ENCODE measurements at regions not wholly inside any gene's neighbourhood (a gene's known extent, or its start where the extent isn't known, plus 50 kb on each side); places are given as distances from the start of the nearest gene placed in this dataset.

- Histone ChIP-seq H3K9me3 (ENCODE audit: low read length) (no peaks in the 10 kb centered on the region), H2AFZ (ENCODE audit: low read length) (no peak overlapping the region), H3K9ac (ENCODE audit: low read length) (no peak overlapping the region), H3K4me3 (ENCODE audit: low read length) (no peak overlapping the region), H3K27ac (ENCODE audit: low read length) (no peak overlapping the region), H3K27me3 (ENCODE audit: low read length) (no peaks in the 10 kb centered on the region), H3K9me2 (replicated peaks; ENCODE audit: insufficient read depth, low read length) (no peaks in the 10 kb centered on the region), H3K79me2 (ENCODE audit: low read length) (no peaks in the 10 kb centered on the region), H3K4me2 (ENCODE audit: low read depth, low read length, poor library complexity, severe bottlenecking) (no peak overlapping the region), H3K36me3 (ENCODE audit: insufficient read depth, low read length) (no peaks in the 10 kb centered on the region), H3K4me1 (ENCODE audit: low read length) (no peaks in the 10 kb centered on the region), H4K20me1 (ENCODE audit: insufficient read depth, low read depth, low read length) (no peaks in the 10 kb centered on the region)
- no peak for DNase-seq
These were observed 246.5 kb upstream of the TMTC4 start for GRCh38 chr13:100921139-100921538.

- Histone ChIP-seq H3K9me3 (ENCODE audit: low read length) (no peaks in the 10 kb centered on the region), H3K36me3 (ENCODE audit: insufficient read depth, low read length) (no peaks in the 10 kb centered on the region), H3K4me1 (ENCODE audit: low read length) (no peaks in the 10 kb centered on the region), H3K4me2 (ENCODE audit: low read depth, low read length, poor library complexity, severe bottlenecking) (no peak overlapping the region), H3K79me2 (ENCODE audit: low read length) (no peaks in the 10 kb centered on the region), H3K27ac (ENCODE audit: low read length) (no peak overlapping the region), H3K27me3 (ENCODE audit: low read length) (no peaks in the 10 kb centered on the region), H2AFZ (ENCODE audit: low read length) (no peak overlapping the region), H3K9me2 (replicated peaks; ENCODE audit: insufficient read depth, low read length) (no peaks in the 10 kb centered on the region), H3K9ac (ENCODE audit: low read length) (no peak overlapping the region), H4K20me1 (ENCODE audit: insufficient read depth, low read depth, low read length) (no peaks in the 10 kb centered on the region), H3K4me3 (ENCODE audit: low read length) (no peak overlapping the region)
- no peak for DNase-seq
These were observed 242.4 kb upstream of the TMTC4 start for GRCh38 chr13:100917011-100917410.

GRCh38 chr13:100913143-100913542 lies 238.5 kb upstream of the TMTC4 start:
- H4K20me1 ChIP-seq (ENCODE audit: insufficient read depth, low read depth, low read length) = no peaks in the 10 kb centered on the region
- H3K9ac ChIP-seq (ENCODE audit: low read length) = no peak overlapping the region
- no peaks in the 10 kb centered on the region for H3K4me1 ChIP-seq (ENCODE audit: low read length)
- H3K27ac ChIP-seq (ENCODE audit: low read length) = no peak overlapping the region
- H3K79me2 ChIP-seq (ENCODE audit: low read length) = no peaks in the 10 kb centered on the region
- no peak overlapping the region for H3K4me3 ChIP-seq (ENCODE audit: low read length)
- H3K9me3 ChIP-seq (ENCODE audit: low read length) = no peaks in the 10 kb centered on the region
- H3K36me3 ChIP-seq (ENCODE audit: insufficient read depth, low read length) = no peaks in the 10 kb centered on the region
- no peaks in the 10 kb centered on the region for H3K9me2 ChIP-seq (replicated peaks; ENCODE audit: insufficient read depth, low read length)
- H3K27me3 ChIP-seq (ENCODE audit: low read length) = no peaks in the 10 kb centered on the region
- H3K4me2 ChIP-seq (ENCODE audit: low read depth, low read length, poor library complexity, severe bottlenecking) = no peak overlapping the region
- H2AFZ ChIP-seq (ENCODE audit: low read length) = no peak overlapping the region
- no peak for DNase-seq

- Histone ChIP-seq H3K36me3 (ENCODE audit: insufficient read depth, low read length) (no peaks in the 10 kb centered on the region), H3K27me3 (ENCODE audit: low read length) (no peaks in the 10 kb centered on the region; the same call in 1 of the 2 replicates), H3K4me2 (ENCODE audit: low read depth, low read length, poor library complexity, severe bottlenecking) (no peak overlapping the region), H3K9me2 (replicated peaks; ENCODE audit: insufficient read depth, low read length) (no peaks in the 10 kb centered on the region), H3K79me2 (ENCODE audit: low read length) (no peaks in the 10 kb centered on the region), H2AFZ (ENCODE audit: low read length) (no peak overlapping the region), H4K20me1 (ENCODE audit: insufficient read depth, low read depth, low read length) (no peaks in the 10 kb centered on the region), H3K4me3 (ENCODE audit: low read length) (no peak overlapping the region), H3K4me1 (ENCODE audit: low read length) (no peaks in the 10 kb centered on the region), H3K9ac (ENCODE audit: low read length) (no peak overlapping the region), H3K9me3 (ENCODE audit: low read length) (no peaks in the 10 kb centered on the region), H3K27ac (ENCODE audit: low read length) (no peak overlapping the region)
- no peak for DNase-seq
These were observed 229.8 kb upstream of the TMTC4 start for GRCh38 chr13:100904293-100904976.

- Histone ChIP-seq H4K20me1 (ENCODE audit: insufficient read depth, low read depth, low read length) (no peaks in the 10 kb centered on the region), H3K9me2 (replicated peaks; ENCODE audit: insufficient read depth, low read length) (no peaks in the 10 kb centered on the region), H3K79me2 (ENCODE audit: low read length) (no peaks in the 10 kb centered on the region), H3K9ac (ENCODE audit: low read length) (no peak overlapping the region), H3K27me3 (ENCODE audit: low read length) (no peaks in the 10 kb centered on the region; the same call in 1 of the 2 replicates), H3K9me3 (ENCODE audit: low read length) (no peaks in the 10 kb centered on the region), H3K4me1 (ENCODE audit: low read length) (no peaks in the 10 kb centered on the region; the same call in 1 of the 2 replicates), H2AFZ (ENCODE audit: low read length) (no peak overlapping the region), H3K4me2 (ENCODE audit: low read depth, low read length, poor library complexity, severe bottlenecking) (no peak overlapping the region), H3K36me3 (ENCODE audit: insufficient read depth, low read length) (no peaks in the 10 kb centered on the region), H3K27ac (ENCODE audit: low read length) (no peak overlapping the region), H3K4me3 (ENCODE audit: low read length) (no peak overlapping the region)
- no peak for DNase-seq
These were observed 225.2 kb upstream of the TMTC4 start for GRCh38 chr13:100899720-100900316.

GRCh38 chr13:100898431-100898830 lies 223.8 kb upstream of the TMTC4 start:
- Histone ChIP-seq H3K27me3 (ENCODE audit: low read length) (no peaks in the 10 kb centered on the region; the same call in 1 of the 2 replicates), H3K4me3 (ENCODE audit: low read length) (no peak overlapping the region), H4K20me1 (ENCODE audit: insufficient read depth, low read depth, low read length) (no peaks in the 10 kb centered on the region), H3K4me1 (ENCODE audit: low read length) (no peaks in the 10 kb centered on the region; the same call in 1 of the 2 replicates), H3K9me3 (ENCODE audit: low read length) (no peaks in the 10 kb centered on the region), H3K4me2 (ENCODE audit: low read depth, low read length, poor library complexity, severe bottlenecking) (no peak overlapping the region), H3K79me2 (ENCODE audit: low read length) (no peaks in the 10 kb centered on the region), H3K36me3 (ENCODE audit: insufficient read depth, low read length) (no peaks in the 10 kb centered on the region), H2AFZ (ENCODE audit: low read length) (no peak overlapping the region), H3K9me2 (replicated peaks; ENCODE audit: insufficient read depth, low read length) (no peaks in the 10 kb centered on the region), H3K27ac (ENCODE audit: low read length) (no peak overlapping the region), H3K9ac (ENCODE audit: low read length) (no peak overlapping the region)
- no peak for DNase-seq

- Histone ChIP-seq H3K36me3 (ENCODE audit: insufficient read depth, low read length) (no peaks in the 10 kb centered on the region), H2AFZ (ENCODE audit: low read length) (no peak overlapping the region), H3K79me2 (ENCODE audit: low read length) (no peaks in the 10 kb centered on the region), H3K9me2 (replicated peaks; ENCODE audit: insufficient read depth, low read length) (no peaks in the 10 kb centered on the region), H3K27me3 (ENCODE audit: low read length) (no peaks in the 10 kb centered on the region), H3K4me1 (ENCODE audit: low read length) (no peaks in the 10 kb centered on the region; the same call in 1 of the 2 replicates), H3K27ac (ENCODE audit: low read length) (no peak overlapping the region), H3K4me3 (ENCODE audit: low read length) (no peak overlapping the region), H3K9ac (ENCODE audit: low read length) (no peak overlapping the region), H3K9me3 (ENCODE audit: low read length) (no peaks in the 10 kb centered on the region), H3K4me2 (ENCODE audit: low read depth, low read length, poor library complexity, severe bottlenecking) (no peak overlapping the region), H4K20me1 (ENCODE audit: insufficient read depth, low read depth, low read length) (no peaks in the 10 kb centered on the region)
- DNase-seq = no peak
These were observed 221.1 kb upstream of the TMTC4 start for GRCh38 chr13:100895651-100896050.

GRCh38 chr13:100892981-100893380 lies 218.4 kb upstream of the TMTC4 start:
- Histone ChIP-seq H3K4me3 (ENCODE audit: low read length) (no peak overlapping the region), H3K9me2 (replicated peaks; ENCODE audit: insufficient read depth, low read length) (no peaks in the 10 kb centered on the region), H3K27ac (ENCODE audit: low read length) (no peak overlapping the region), H3K4me1 (ENCODE audit: low read length) (no peaks in the 10 kb centered on the region; the same call in 1 of the 2 replicates), H3K4me2 (ENCODE audit: low read depth, low read length, poor library complexity, severe bottlenecking) (no peak overlapping the region), H4K20me1 (ENCODE audit: insufficient read depth, low read depth, low read length) (no peaks in the 10 kb centered on the region), H3K79me2 (ENCODE audit: low read length) (no peaks in the 10 kb centered on the region), H3K36me3 (ENCODE audit: insufficient read depth, low read length) (no peaks in the 10 kb centered on the region), H3K9ac (ENCODE audit: low read length) (no peak overlapping the region), H2AFZ (ENCODE audit: low read length) (no peak overlapping the region), H3K27me3 (ENCODE audit: low read length) (no peaks in the 10 kb centered on the region), H3K9me3 (ENCODE audit: low read length) (no peaks in the 10 kb centered on the region)
- no peak for DNase-seq

All from Karpas-422 (cell line).